Progenitor cell of endocrine pancreas (in vitro differentiated cells): ENCODE measurements at regions not wholly inside any gene's neighbourhood (a gene's known extent, or its start where the extent isn't known, plus 50 kb on each side); places are given as distances from the start of the nearest gene placed in this dataset.

Experiments
- DNase-seq: peaks from one replicate; pipeline ENCODE4 v3.0.0; 2021; ENCODE audit warnings: low spot score; ENCODE audit not compliant: unreplicated experiment
- H3K27ac Mint-ChIP-seq: 2 replicates; pipeline ENCODE4 v1.8.0; 2021; ENCODE audit warnings: mild to moderate bottlenecking, moderate library complexity, mixed read lengths
- H3K27me3 Mint-ChIP-seq: 2 replicates; pipeline ENCODE4 v1.8.0; 2021; ENCODE audit warnings: mixed read lengths
- H3K36me3 Mint-ChIP-seq: 2 replicates; pipeline ENCODE4 v1.8.0; 2022; ENCODE audit warnings: mixed read lengths; ENCODE audit not compliant: insufficient read depth
- H3K4me1 Mint-ChIP-seq: 2 replicates; pipeline ENCODE4 v1.8.0; 2021; ENCODE audit warnings: low read depth, mixed read lengths
- H3K4me3 Mint-ChIP-seq: 2 replicates; pipeline ENCODE4 v1.8.0; 2021; ENCODE audit warnings: low read depth, mild to moderate bottlenecking, moderate library complexity, mixed read lengths
- H3K9me3 Mint-ChIP-seq: 2 replicates; pipeline ENCODE4 v1.8.0; 2021; ENCODE audit warnings: low read depth, mixed read lengths
- TF ChIP-seq, protein P1 (sequence below): fragments of 200-600 bp; sonication (generic); IDR thresholded peaks from one replicate; pipeline ENCODE4 v1.5.0; 2021; ENCODE audit warnings: antibody characterized with exemption, mild to moderate bottlenecking; ENCODE audit not compliant: unreplicated experiment

DNA sequence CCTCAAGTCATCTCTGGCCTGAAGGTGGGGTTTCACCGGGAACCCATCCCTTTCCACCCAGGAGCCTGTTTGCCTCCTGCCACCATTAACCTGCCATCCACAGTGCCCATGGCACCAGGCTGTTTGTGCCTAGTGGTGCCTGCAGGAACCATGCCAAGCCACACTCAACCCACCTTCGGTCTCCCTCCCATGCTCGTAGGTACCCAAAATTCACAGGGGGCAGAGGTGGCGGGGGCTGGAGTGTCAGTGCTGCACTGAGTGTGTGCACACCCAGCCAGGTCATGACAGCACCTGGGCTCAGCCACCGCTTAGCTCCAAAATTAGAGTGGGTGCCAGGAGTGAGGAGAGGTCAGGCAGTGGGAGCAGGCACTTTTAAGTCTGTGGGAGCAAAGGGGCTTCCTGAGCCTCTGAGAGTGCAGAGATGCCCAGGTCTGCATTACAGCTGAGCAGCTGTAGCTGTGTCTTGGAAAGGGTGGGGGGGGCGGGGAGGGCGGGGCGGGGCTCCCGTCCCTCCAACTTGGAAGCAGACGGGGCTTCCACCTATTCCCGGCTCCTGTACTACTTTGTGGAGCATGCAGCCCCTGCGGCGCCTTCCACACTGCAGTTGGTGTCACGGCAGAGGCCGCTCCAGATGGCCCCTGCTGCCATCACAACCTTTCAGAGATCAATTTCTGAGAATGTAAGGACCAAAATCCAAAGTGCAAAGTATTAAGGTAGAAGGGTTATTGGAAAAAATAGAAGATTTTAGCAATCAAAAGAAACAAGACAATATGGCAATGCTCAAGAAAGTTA is 2396.8 kb upstream of the C9orf72 start:
- Mint-ChIP-seq H3K9me3 (no peaks in the 10 kb centered on the region), H3K4me1 (no peaks in the 10 kb centered on the region), H3K36me3 (no peaks in the 10 kb centered on the region), H3K4me3 (no peak overlapping the region), H3K27ac (no peak overlapping the region), H3K27me3 (no peaks in the 10 kb centered on the region)
- DNase-seq = no peak
- TF ChIP-seq, protein P1, sequence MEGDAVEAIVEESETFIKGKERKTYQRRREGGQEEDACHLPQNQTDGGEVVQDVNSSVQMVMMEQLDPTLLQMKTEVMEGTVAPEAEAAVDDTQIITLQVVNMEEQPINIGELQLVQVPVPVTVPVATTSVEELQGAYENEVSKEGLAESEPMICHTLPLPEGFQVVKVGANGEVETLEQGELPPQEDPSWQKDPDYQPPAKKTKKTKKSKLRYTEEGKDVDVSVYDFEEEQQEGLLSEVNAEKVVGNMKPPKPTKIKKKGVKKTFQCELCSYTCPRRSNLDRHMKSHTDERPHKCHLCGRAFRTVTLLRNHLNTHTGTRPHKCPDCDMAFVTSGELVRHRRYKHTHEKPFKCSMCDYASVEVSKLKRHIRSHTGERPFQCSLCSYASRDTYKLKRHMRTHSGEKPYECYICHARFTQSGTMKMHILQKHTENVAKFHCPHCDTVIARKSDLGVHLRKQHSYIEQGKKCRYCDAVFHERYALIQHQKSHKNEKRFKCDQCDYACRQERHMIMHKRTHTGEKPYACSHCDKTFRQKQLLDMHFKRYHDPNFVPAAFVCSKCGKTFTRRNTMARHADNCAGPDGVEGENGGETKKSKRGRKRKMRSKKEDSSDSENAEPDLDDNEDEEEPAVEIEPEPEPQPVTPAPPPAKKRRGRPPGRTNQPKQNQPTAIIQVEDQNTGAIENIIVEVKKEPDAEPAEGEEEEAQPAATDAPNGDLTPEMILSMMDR = no peak

DNA sequence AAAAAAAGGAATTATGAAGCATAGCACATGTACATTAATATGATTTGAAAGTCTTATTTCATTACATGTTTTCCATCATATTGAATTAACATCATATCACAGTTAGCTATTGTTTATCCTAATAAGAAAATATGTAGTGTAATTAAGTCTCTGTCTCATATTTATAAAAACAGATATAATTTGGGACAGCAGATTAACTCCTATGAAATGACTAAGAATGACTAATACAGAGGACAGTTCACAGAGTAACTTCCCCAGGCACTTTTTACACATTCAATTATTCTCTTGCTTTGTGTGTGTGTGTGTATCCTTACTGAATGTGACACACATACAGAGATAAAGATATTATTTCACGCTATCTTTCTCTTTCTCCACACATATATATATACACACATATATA is 2400.9 kb upstream of the C9orf72 start:
- TF ChIP-seq, protein P1 = no peak
- Mint-ChIP-seq H3K4me1 (no peaks in the 10 kb centered on the region), H3K27ac (no peak overlapping the region), H3K9me3 (no peaks in the 10 kb centered on the region), H3K27me3 (no peaks in the 10 kb centered on the region), H3K36me3 (no peaks in the 10 kb centered on the region), H3K4me3 (no peak overlapping the region)
- DNase-seq = no peak

DNA sequence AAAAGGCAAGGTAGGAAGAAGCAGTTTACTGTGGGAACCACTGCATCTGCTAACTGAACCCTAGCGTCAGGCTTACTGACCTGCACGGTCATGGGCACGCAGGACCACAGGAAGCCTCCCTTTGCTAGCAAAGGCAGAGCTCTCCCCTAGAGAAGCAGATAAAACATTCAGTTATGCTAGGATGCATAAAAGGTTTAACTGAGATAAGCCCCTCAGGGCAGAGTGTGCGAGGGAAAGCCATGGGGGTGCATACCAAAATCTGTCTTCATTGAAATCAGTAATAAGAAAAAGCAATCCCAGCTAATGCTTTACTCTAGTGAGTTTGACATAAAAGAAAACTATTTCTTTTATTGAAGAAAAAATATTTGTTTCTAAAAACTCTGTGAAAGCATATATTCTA is 2403.7 kb upstream of the C9orf72 start:
- Mint-ChIP-seq H3K36me3 (no peaks in the 10 kb centered on the region), H3K27ac (no peak overlapping the region), H3K9me3 (no peaks in the 10 kb centered on the region), H3K4me1 (no peaks in the 10 kb centered on the region), H3K4me3 (no peak overlapping the region), H3K27me3 (no peaks in the 10 kb centered on the region)
- TF ChIP-seq, protein P1 = no peak
- no peak for DNase-seq

DNA sequence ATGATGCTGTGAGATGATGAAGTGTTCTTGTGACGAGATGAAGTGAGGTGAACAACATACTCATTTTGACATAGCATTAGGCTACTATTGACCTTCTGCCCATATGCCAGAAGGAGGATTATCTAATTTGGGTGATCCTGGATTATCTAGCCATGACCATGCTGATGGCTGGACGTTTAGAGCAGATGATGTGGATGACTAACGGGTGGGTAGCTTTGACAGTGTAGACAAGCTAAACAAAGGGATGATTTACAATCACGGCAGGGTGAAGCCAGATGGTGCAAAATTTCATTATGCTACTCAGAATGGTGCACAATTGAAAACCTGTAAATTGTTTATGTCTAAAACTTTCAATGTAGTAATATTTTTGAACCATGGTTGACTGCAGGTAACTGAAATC is 2403.4 kb upstream of the ACO1 start:
- Mint-ChIP-seq H3K27ac (no peak overlapping the region), H3K9me3 (no peaks in the 10 kb centered on the region), H3K4me3 (no peak overlapping the region), H3K27me3 (no peaks in the 10 kb centered on the region), H3K36me3 (no peaks in the 10 kb centered on the region), H3K4me1 (no peaks in the 10 kb centered on the region)
- TF ChIP-seq, protein P1 = no peak
- DNase-seq = no peak

DNA sequence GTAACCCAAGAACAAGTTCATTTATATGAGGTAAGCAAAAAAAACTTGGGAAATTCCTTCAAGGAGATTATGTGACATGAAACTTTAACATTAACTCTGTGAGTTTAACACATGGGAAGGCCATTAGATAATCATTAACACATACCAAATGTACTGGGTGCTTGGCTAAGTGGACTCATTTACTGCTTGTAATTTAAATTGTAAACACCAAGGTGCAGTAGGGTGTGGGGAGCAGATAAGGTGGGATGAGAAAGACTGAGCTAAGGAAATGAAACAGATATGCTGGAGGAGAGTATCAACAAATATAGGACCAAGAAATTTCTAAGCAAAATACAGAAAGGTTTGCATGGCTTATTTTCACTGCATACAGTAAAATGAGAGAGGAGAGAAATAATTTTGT is 2384.8 kb upstream of the ACO1 start:
- TF ChIP-seq, protein P1 = no peak
- peaks cover 7% of the 10 kb centered on the region for H3K4me1 Mint-ChIP-seq
- H3K27me3 Mint-ChIP-seq = no peaks in the 10 kb centered on the region
- H3K9me3 Mint-ChIP-seq = peaks cover 10% of the 10 kb centered on the region
- H3K36me3 Mint-ChIP-seq = peaks cover 4% of the 10 kb centered on the region
- no peak for DNase-seq
- H3K4me3 Mint-ChIP-seq = no peak overlapping the region
- H3K27ac Mint-ChIP-seq = peak overlapping the region; percentile 9
